ENCODE measurements at regions not wholly inside any gene's neighbourhood (a gene's known extent, or its start where the extent isn't known, plus 50 kb on each side); places are given as distances from the start of the nearest gene placed in this dataset.

DNA sequence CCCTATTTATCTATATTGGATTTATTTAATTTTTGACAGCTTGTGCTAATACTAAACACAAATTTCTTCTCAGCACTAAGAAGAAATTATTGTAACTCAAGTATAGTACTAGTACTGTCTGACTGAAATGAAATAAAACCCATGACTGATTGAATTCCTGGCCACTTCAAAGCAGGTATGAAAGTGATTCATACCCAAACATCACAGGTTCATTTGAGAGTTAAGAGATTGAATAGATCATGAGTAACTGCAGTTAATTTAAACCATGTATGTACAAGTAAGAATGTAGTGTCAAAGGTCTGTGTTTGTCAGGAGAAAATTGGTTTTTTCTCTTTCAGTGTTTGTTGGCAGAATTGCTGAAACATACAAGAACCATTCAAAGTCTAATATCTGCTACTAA, 332.0 kb upstream of the GRM7 start:
- Histone ChIP-seq H3K27me3 (ENCODE audit: control insufficient read depth, insufficient read depth, low read length) (no peaks in the 10 kb centered on the region), H3K4me3 (ENCODE audit: low read depth, low read length) (no peak overlapping the region), H3K36me3 (ENCODE audit: control insufficient read depth, insufficient read depth, low read length) (no peaks in the 10 kb centered on the region)
- DNase-seq (ENCODE audit: low read depth): peak; percentile 25
- TF ChIP-seq, protein P1, sequence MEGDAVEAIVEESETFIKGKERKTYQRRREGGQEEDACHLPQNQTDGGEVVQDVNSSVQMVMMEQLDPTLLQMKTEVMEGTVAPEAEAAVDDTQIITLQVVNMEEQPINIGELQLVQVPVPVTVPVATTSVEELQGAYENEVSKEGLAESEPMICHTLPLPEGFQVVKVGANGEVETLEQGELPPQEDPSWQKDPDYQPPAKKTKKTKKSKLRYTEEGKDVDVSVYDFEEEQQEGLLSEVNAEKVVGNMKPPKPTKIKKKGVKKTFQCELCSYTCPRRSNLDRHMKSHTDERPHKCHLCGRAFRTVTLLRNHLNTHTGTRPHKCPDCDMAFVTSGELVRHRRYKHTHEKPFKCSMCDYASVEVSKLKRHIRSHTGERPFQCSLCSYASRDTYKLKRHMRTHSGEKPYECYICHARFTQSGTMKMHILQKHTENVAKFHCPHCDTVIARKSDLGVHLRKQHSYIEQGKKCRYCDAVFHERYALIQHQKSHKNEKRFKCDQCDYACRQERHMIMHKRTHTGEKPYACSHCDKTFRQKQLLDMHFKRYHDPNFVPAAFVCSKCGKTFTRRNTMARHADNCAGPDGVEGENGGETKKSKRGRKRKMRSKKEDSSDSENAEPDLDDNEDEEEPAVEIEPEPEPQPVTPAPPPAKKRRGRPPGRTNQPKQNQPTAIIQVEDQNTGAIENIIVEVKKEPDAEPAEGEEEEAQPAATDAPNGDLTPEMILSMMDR (IDR thresholded peaks at IDR 0.05; ENCODE audit: insufficient read depth, low read length, poor library complexity, severe bottlenecking): no peak

DNA sequence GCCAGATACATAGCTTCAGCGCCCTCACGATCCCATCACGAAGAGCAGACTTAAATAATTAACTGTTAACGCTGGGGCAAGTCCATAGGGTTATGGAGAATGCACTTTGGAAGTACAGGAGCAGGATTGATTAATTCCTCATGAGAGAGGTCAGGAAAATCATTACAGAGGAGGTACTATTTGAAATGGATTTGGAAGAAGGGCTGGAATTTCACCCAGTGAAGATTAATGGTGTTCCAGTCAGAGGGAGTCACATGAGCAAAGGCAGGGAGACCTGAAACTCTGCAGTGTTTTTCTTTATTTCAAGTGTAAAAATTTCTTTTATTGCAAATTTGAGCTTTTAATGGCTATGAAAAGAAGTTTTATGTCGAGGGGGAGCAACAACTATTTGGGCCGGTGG, 329.8 kb upstream of the GRM7 start:
- DNase-seq (ENCODE audit: low read depth): no peak
- Histone ChIP-seq H3K4me3 (ENCODE audit: low read depth, low read length) (no peak overlapping the region), H3K36me3 (ENCODE audit: control insufficient read depth, insufficient read depth, low read length) (no peaks in the 10 kb centered on the region), H3K27me3 (ENCODE audit: control insufficient read depth, insufficient read depth, low read length) (no peaks in the 10 kb centered on the region)
- TF ChIP-seq, protein P1 (IDR thresholded peaks at IDR 0.05; ENCODE audit: insufficient read depth, low read length, poor library complexity, severe bottlenecking): no peak

DNA sequence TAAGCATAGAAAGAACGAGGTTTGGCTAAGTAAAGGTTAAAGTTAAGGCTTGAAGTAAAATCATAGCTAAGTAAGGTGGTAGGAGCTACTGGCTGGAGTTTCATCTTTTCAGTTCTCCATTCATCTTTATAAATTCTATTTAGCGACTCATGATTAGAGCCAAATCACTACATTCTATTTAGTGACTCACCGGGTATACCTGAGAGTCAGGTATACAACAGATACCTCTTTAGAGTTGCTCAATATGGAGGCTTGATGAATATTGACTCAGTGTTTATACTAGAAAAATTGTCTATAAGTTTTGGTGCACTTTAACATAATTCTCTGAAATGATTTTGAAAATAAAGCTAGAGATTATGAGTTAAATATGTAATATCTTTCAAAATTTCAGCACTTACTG, 328.8 kb upstream of the GRM7 start:
- TF ChIP-seq, protein P1 (IDR thresholded peaks at IDR 0.05; ENCODE audit: insufficient read depth, low read length, poor library complexity, severe bottlenecking): no peak
- no peak for DNase-seq (ENCODE audit: low read depth)
- no peak overlapping the region for H3K4me3 ChIP-seq (ENCODE audit: low read depth, low read length)
- no peaks in the 10 kb centered on the region for H3K36me3 ChIP-seq (ENCODE audit: control insufficient read depth, insufficient read depth, low read length)
- no peaks in the 10 kb centered on the region for H3K27me3 ChIP-seq (ENCODE audit: control insufficient read depth, insufficient read depth, low read length)

DNA sequence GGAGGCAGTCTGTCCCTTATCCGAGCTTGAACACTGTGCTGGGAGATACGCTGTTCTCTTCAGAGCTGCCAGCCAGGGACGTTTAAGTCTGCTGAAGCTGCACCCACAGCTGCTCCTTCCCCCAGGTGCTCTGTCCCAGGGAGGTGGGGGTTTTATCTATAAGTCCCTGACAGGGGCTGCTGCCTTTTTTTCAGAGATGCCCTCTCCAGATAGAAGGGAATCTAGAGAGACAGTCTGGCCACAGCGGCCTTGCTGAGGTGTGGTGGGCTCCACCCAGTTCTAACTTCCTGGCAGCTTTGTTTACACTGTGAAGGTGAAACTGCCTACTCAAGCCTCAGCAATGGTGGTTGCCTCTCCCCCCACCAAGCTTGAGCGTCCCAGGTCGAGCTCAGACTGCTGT, 319.9 kb upstream of the GRM7 start:
- no peak for DNase-seq (ENCODE audit: low read depth)
- H3K36me3 ChIP-seq (ENCODE audit: control insufficient read depth, insufficient read depth, low read length): no peaks in the 10 kb centered on the region
- H3K27me3 ChIP-seq (ENCODE audit: control insufficient read depth, insufficient read depth, low read length): no peaks in the 10 kb centered on the region
- H3K4me3 ChIP-seq (ENCODE audit: low read depth, low read length): no peak overlapping the region
- TF ChIP-seq, protein P1 (IDR thresholded peaks at IDR 0.05; ENCODE audit: insufficient read depth, low read length, poor library complexity, severe bottlenecking): no peak

DNA sequence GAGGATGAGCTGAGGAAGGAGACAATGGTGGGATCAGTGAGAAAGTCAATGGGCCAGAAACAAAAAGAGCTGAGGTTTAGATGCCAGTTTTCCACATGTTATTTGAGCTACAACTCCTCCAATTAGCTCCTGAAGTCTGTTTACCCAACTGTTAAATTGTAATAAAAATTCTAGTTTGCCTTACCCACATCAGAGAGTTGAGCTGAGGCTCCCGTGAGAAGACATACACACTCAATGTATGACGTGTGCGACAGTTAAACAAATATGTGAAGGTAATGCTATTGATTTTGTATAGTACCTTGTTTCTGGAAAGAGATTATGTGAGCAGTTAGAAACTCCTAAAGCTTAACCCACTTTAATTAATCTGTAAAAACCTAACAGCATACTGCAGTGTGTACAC, 318.1 kb upstream of the GRM7 start:
- DNase-seq (ENCODE audit: low read depth): no peak
- TF ChIP-seq, protein P1 (IDR thresholded peaks at IDR 0.05; ENCODE audit: insufficient read depth, low read length, poor library complexity, severe bottlenecking): no peak
- Histone ChIP-seq H3K4me3 (ENCODE audit: low read depth, low read length) (no peak overlapping the region), H3K36me3 (ENCODE audit: control insufficient read depth, insufficient read depth, low read length) (no peaks in the 10 kb centered on the region), H3K27me3 (ENCODE audit: control insufficient read depth, insufficient read depth, low read length) (no peaks in the 10 kb centered on the region)

DNA sequence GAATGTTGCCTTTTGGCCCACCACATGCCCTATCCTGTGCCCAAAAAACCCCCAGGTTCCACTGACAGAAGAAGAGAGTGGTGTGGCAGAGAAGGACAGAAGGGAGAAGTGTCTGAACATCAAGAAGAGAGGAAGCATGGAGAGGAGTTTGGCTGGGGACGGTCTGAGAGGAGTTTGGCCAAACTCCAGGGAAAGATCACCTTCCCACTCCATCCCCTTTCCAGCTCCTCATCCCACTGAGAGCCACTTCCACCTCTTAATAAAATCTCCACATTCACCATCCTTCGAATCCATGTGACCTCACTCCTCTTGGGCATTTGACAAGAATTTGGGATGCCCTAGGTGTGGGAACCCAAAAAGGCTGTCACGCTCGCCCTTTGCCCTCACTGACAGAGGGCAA, 311.6 kb upstream of the GRM7 start:
- TF ChIP-seq, protein P1 (IDR thresholded peaks at IDR 0.05; ENCODE audit: insufficient read depth, low read length, poor library complexity, severe bottlenecking): no peak
- no peaks in the 10 kb centered on the region for H3K27me3 ChIP-seq (ENCODE audit: control insufficient read depth, insufficient read depth, low read length)
- H3K36me3 ChIP-seq (ENCODE audit: control insufficient read depth, insufficient read depth, low read length): no peaks in the 10 kb centered on the region
- DNase-seq (ENCODE audit: low read depth): no peak
- no peak overlapping the region for H3K4me3 ChIP-seq (ENCODE audit: low read depth, low read length)
